Common myeloid progenitor, CD34-positive (primary cell): ENCODE measurements at regions not wholly inside any gene's neighbourhood (a gene's known extent, or its start where the extent isn't known, plus 50 kb on each side); places are given as distances from the start of the nearest gene placed in this dataset.

Experiments used
- CTCF ChIA-PET: fragments of 350-600 bp; sonication (Branson Sonifier 250); formaldehyde crosslinking; loops from one replicate; lab custom pipeline; 2021; ENCODE audit warnings: antibody characterized with exemption; lab: Charles Lee
- POLR2A ChIA-PET: fragments of 350-600 bp; sonication (Branson Sonifier 250); formaldehyde crosslinking; loops from one replicate; lab custom pipeline; 2021; ENCODE audit warnings: antibody characterized with exemption; lab: Charles Lee
- DNase-seq, 3 donors: peaks; one replicate each; pipeline versions ENCODE4 v3.0.0 to v3.0.0-alpha.2; 2013
- H3K27ac ChIP-seq, 2 experiments: 1 replicate in 1 of 2; 2 replicates in 1 of 2; pipeline ENCODE4 v1.7.0; 2013; ENCODE audit warnings: inconsistent platforms in 2 of 2, low read length in 2 of 2, mild to moderate bottlenecking in 2 of 2, low read depth in 1 of 2, moderate library complexity in 1 of 2; ENCODE audit not compliant: severe bottlenecking in 2 of 2, insufficient read depth in 1 of 2, poor library complexity in 1 of 2
- H3K27me3 ChIP-seq, 5 experiments: replicated peaks in 2 of 5; 1 replicate in 3 of 5; 2 replicates in 2 of 5; pipeline versions ENCODE4 v1.6.1 to v1.7.0; 2013; ENCODE audit warnings: low read length in 4 of 5, mild to moderate bottlenecking in 2 of 5, moderate library complexity in 2 of 5, inconsistent platforms in 1 of 5; ENCODE audit not compliant: insufficient read depth in 5 of 5, control insufficient read depth in 4 of 5
- H3K36me3 ChIP-seq, 4 experiments: 1 replicate in 2 of 4; 2 replicates in 2 of 4; pipeline versions ENCODE4 v1.6.1 to v1.7.0; 2013; ENCODE audit warnings: low read length in 3 of 4, control low read depth in 1 of 4, mild to moderate bottlenecking in 1 of 4; ENCODE audit not compliant: control insufficient read depth in 4 of 4, insufficient read depth in 4 of 4
- H3K4me1 ChIP-seq, 4 experiments: 1 replicate in 3 of 4; 2 replicates in 1 of 4; pipeline versions ENCODE4 v1.6.1 to v1.7.1; 2013; ENCODE audit warnings: low read length in 3 of 4, mild to moderate bottlenecking in 3 of 4, control low read depth in 1 of 4, inconsistent platforms in 1 of 4, moderate library complexity in 1 of 4; ENCODE audit not compliant: control insufficient read depth in 4 of 4, insufficient read depth in 4 of 4; ENCODE audit errors: control extremely low read depth in 1 of 4
- H3K4me3 ChIP-seq, 7 experiments: 1 replicate in 4 of 7; 2 replicates in 3 of 7; pipeline versions ENCODE4 v1.5.1 to v1.7.0; 2013; ENCODE audit warnings: mild to moderate bottlenecking in 7 of 7, low read length in 6 of 7, moderate library complexity in 6 of 7, inconsistent platforms in 2 of 7, low read depth in 2 of 7, control low read depth in 1 of 7; ENCODE audit not compliant: insufficient read depth in 4 of 7, control insufficient read depth in 1 of 7; ENCODE audit errors: extremely low read depth in 1 of 7
- H3K9me3 ChIP-seq, 5 experiments: 1 replicate in 4 of 5; 2 replicates in 1 of 5; pipeline versions ENCODE4 v1.6.1 to v1.7.1; 2013; ENCODE audit warnings: low read length in 4 of 5, mild to moderate bottlenecking in 2 of 5, inconsistent platforms in 1 of 5, low read depth in 1 of 5, moderate library complexity in 1 of 5; ENCODE audit not compliant: control insufficient read depth in 4 of 5, insufficient read depth in 2 of 5; ENCODE audit errors: control extremely low read depth in 1 of 5
- WGBS: methylation state at CpG from one replicate; pipeline ENCODE4 v1.1.5; 2013; ENCODE audit not compliant: insufficient coverage; 5-methylcytosine and 5-hydroxymethylcytosine counted together

DNA sequence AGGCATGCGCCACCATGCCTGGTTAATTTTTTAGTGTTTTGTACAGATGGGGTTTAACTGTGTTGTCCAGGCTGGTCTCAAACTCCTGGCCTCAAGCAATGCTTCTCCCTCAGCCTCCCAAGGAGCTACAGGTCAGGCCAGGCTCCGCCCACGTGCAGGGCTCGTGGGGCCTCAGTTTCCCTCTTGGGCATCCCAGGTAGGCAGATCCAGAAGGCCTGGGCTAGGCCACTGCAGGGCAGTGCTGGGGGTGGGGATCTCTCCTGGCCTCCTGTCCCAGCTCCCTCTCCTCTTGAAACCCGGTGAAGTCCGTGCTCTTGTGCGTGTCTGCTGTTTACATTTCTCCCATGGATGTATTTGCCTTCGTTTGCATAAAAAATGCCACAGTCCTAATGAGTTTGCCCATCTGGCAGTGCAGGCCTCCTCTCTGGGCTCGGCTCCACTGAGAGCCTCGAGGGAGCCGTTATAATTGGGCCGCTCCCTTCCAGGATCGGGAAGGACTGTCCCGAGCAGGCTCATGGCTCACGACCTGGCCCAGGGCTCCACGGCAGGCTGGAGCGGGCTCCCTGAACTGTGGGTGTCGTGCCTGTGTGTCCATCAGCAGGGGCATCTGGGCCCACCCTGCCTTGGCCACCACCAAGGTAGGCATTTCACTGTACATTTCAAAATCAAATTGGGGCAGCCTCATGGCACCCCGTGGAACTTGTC lies 52.6 kb upstream of the RUFY1 start:
- CTCF ChIA-PET: interaction anchor here (5.3 kb wide), 1 partner anchor 331 kb away, joined by 33 read pairs; no protein-coding TSS in a partner anchor
- 94% methylated on average over 16 of the region's 19 CpGs for WGBS
- POLR2A ChIA-PET: no interaction called here
- Histone ChIP-seq H3K4me3 (no peak overlapping the region), H3K9me3 (peaks cover 0 to 3% (median 0%) of the 10 kb centered on the region in 5 experiments), H3K4me1 (no peaks in the 10 kb centered on the region), H3K36me3 (no peaks in the 10 kb centered on the region), H3K27ac (no peak overlapping the region), H3K27me3 (no peaks in the 10 kb centered on the region)
- DNase-seq: no peak

- 84% methylated on average over 4 of the region's 11 CpGs for WGBS
- CTCF ChIA-PET: interaction anchor here (0.6 to 5.3 kb wide), 6 partner anchors 9 to 330 kb away, joined by 3 to 33 read pairs (median 3); partner anchors contain the start of gene RUFY1
- POLR2A ChIA-PET: interaction anchor here (0.8 kb wide), 1 partner anchor 90 kb away, joined by 3 read pairs; no protein-coding TSS in a partner anchor
These were observed 54.4 kb upstream of the RUFY1 start for GRCh38 chr5:179495906-179496455.

GRCh38 chr5:179494774-179495526 lies 55.4 kb upstream of the RUFY1 start:
- Histone ChIP-seq H3K9me3 (no peaks in the 10 kb centered on the region), H3K27me3 (no peaks in the 10 kb centered on the region), H3K27ac (no peak overlapping the region), H3K36me3 (no peaks in the 10 kb centered on the region), H3K4me3 (no peak overlapping the region), H3K4me1 (no peaks in the 10 kb centered on the region)
- 89% methylated on average over 5 of the region's 12 CpGs for WGBS
- DNase-seq: no peak
- ChIA-PET POLR2A (no interaction called here), CTCF (interaction anchor here (0.8 to 5.3 kb wide), 3 partner anchors 64 to 764 kb away, joined by 3 to 33 read pairs (median 4); no protein-coding TSS in a partner anchor)

More at GRCh38 chr5:179495906-179496455, 54.4 kb upstream of the RUFY1 start:
- peak in 2 of 3 donors; percentile 15 to 26 for DNase-seq
- peaks cover 0 to 2% (median 0%) of the 10 kb centered on the region in 5 experiments for H3K9me3 ChIP-seq
- H3K27me3 ChIP-seq: no peaks in the 10 kb centered on the region
- no peak overlapping the region for H3K4me3 ChIP-seq
- H3K4me1 ChIP-seq: no peaks in the 10 kb centered on the region
- H3K27ac ChIP-seq: no peak overlapping the region
- no peaks in the 10 kb centered on the region for H3K36me3 ChIP-seq

GRCh38 chr5:179488975-179489374 lies 61.4 kb upstream of the RUFY1 start:
- ChIA-PET POLR2A (no interaction called here), CTCF (no interaction called here)
- Histone ChIP-seq H3K4me3 (no peak overlapping the region), H3K4me1 (peaks cover 0 to 8% (median 5%) of the 10 kb centered on the region in 4 experiments), H3K9me3 (no peaks in the 10 kb centered on the region), H3K36me3 (no peaks in the 10 kb centered on the region), H3K27me3 (no peaks in the 10 kb centered on the region), H3K27ac (no peak overlapping the region)
- DNase-seq: no peak
- WGBS: 83% methylated on average over 1 of the region's 4 CpGs

- WGBS: 75% methylated on average over 2 of the region's 8 CpGs
- no peak overlapping the region for H3K27ac ChIP-seq
- POLR2A ChIA-PET: no interaction called here
- H3K4me1 ChIP-seq: peaks cover 0 to 8% (median 5%) of the 10 kb centered on the region in 4 experiments
- no peaks in the 10 kb centered on the region for H3K27me3 ChIP-seq
- H3K9me3 ChIP-seq: no peaks in the 10 kb centered on the region
- no peaks in the 10 kb centered on the region for H3K36me3 ChIP-seq
- H3K4me3 ChIP-seq: no peak overlapping the region
- CTCF ChIA-PET: no interaction called here
- peak in 2 of 3 donors; percentile 33 to 53 for DNase-seq
These were observed 61.9 kb upstream of the RUFY1 start for GRCh38 chr5:179488491-179488890.

DNA sequence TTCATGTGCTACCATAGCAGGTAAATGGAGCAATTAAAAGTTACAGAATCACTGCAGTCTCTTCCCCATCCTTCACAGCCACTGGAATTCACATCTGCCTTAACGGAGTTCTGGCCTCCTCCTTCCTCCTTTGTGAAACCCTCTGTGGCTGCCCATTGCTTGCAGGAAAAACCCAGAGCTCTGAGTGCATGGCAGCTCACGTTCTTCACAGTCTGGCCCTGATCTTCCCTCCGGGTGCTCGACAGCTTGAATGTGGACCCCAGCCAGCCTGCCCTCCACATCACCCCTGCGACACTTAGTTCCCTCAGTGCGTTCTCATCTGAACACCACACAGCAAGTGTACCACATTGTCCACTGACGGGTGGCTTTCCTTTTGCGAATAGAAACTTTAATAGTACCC lies 63.2 kb upstream of the RUFY1 start:
- 97% methylated on average over 5 of the region's 8 CpGs for WGBS
- Histone ChIP-seq H3K9me3 (no peaks in the 10 kb centered on the region), H3K4me3 (no peak overlapping the region), H3K4me1 (peaks cover 0 to 8% (median 5%) of the 10 kb centered on the region in 4 experiments), H3K36me3 (no peaks in the 10 kb centered on the region), H3K27ac (no peak overlapping the region), H3K27me3 (no peaks in the 10 kb centered on the region)
- no peak for DNase-seq
- CTCF ChIA-PET: no interaction called here
- POLR2A ChIA-PET: no interaction called here
